GM12878 (cell line): ENCODE measurements at regions not wholly inside any gene's neighbourhood (a gene's known extent, or its start where the extent isn't known, plus 50 kb on each side); places are given as distances from the start of the nearest gene placed in this dataset.

Experiments used
- ATAC-seq: fragments of 200-7000 bp; cut with Tn5 transposase; 3 replicates; pipeline ENCODE4 v1.9.1; 2020; ENCODE audit warnings: mild to moderate bottlenecking, moderate library complexity
- BruUV-seq: library from RNA; stranded (reverse); fragments of 400-500 nt; replicated peaks from 2 replicates; lab custom pipeline; 2021; lab: Mats Ljungman, UMichigan
- CTCF ChIA-PET: fragments of 300-600 bp; sonication (Branson Sonifier 250); formaldehyde crosslinking; extraction: SDS; loops from one replicate; lab custom pipeline; 2021; ENCODE audit warnings: inconsistent platforms; lab: Yijun Ruan, JAX
- POLR2A ChIA-PET: fragments of 350-600 bp; formaldehyde crosslinking; extraction: SDS; loops from one replicate; lab custom pipeline; 2021; ENCODE audit warnings: inconsistent platforms; lab: Charles Lee
- RAD21 ChIA-PET: fragments of 300-600 bp; sonication (Branson Sonifier 250); formaldehyde crosslinking; loops from one replicate; lab custom pipeline; 2023; ENCODE audit warnings: antibody characterized with exemption; ENCODE audit not compliant: unreplicated experiment; lab: Charles Lee
- SMC1A ChIA-PET: fragments of 300-600 bp; sonication (Branson Sonifier 250); formaldehyde crosslinking; loops from one replicate; lab custom pipeline; 2023; ENCODE audit not compliant: unreplicated experiment, uncharacterized antibody; lab: Charles Lee
- DNase-seq: peaks from one replicate; pipeline ENCODE4 v3.0.0-alpha.2; 2011; ENCODE audit warnings: low read depth, low spot score
- FAIRE-seq: peaks from 3 replicates; lab custom pipeline; 2011; peaks lifted over from hg19 to GRCh38; lab: Jason Lieb, UNC
- H2AFZ ChIP-seq: 2 replicates; pipeline ENCODE4 v1.6.0; 2011; ENCODE audit warnings: low read depth, low read length, control low read depth; ENCODE audit not compliant: control insufficient read depth
- H3K27ac ChIP-seq: 2 replicates; pipeline ENCODE4 v1.5.1; 2011; ENCODE audit warnings: control low read depth; ENCODE audit not compliant: control insufficient read depth, insufficient read depth
- H3K27me3 ChIP-seq, 2 experiments: replicated peaks in 1 of 2; 2 replicates each; pipeline versions ENCODE4 v1.6.0 to v1.6.1; 2011; ENCODE audit warnings: low read length in 1 of 2; ENCODE audit not compliant: control insufficient read depth in 2 of 2, insufficient read depth in 2 of 2
- H3K36me3 ChIP-seq, 2 experiments: 2 replicates each; pipeline ENCODE4 v1.5.1; 2011; ENCODE audit warnings: low read length in 1 of 2; ENCODE audit not compliant: control insufficient read depth in 2 of 2, insufficient read depth in 2 of 2
- H3K4me1 ChIP-seq: 2 replicates; pipeline ENCODE4 v1.6.1; 2011; ENCODE audit warnings: mild to moderate bottlenecking, low read length, moderate library complexity, mixed read lengths; ENCODE audit not compliant: control insufficient read depth, insufficient read depth
- H3K4me2 ChIP-seq: 2 replicates; pipeline ENCODE4 v1.6.0; 2011; ENCODE audit warnings: control low read depth; ENCODE audit not compliant: control insufficient read depth, insufficient read depth
- H3K4me3 ChIP-seq: fragments of 200-600 bp; sonication (generic); 2 replicates; pipeline ENCODE4 v1.5.1; 2016
- H3K79me2 ChIP-seq: 2 replicates; pipeline ENCODE4 v1.6.0; 2011; ENCODE audit warnings: low read length; ENCODE audit not compliant: control insufficient read depth, insufficient read depth
- H3K9ac ChIP-seq: 2 replicates; pipeline ENCODE4 v1.8.0; 2011; ENCODE audit warnings: low read length, control low read depth, mixed read lengths; ENCODE audit not compliant: control insufficient read depth, insufficient read depth
- H3K9me3 ChIP-seq: replicated peaks from 3 replicates; pipeline ENCODE4 v1.5.1; 2011; ENCODE audit warnings: mild to moderate bottlenecking, low read length; ENCODE audit not compliant: control insufficient read depth, insufficient read depth
- H4K20me1 ChIP-seq: 2 replicates; pipeline ENCODE4 v1.6.0; 2011; ENCODE audit not compliant: control insufficient read depth, insufficient read depth
- BCLAF1 ChIP-seq: fragments of 450-650 bp; IDR thresholded peaks from 2 replicates; pipeline ENCODE4 v1.6.1; 2017; ENCODE audit warnings: antibody characterized with exemption, mild to moderate bottlenecking, moderate library complexity
- CBX5 ChIP-seq: sonication (generic); IDR thresholded peaks from 2 replicates; pipeline ENCODE4 v1.6.1; 2016; ENCODE audit warnings: low read depth, moderate library complexity, mild to moderate bottlenecking, inconsistent platforms
- DPF2 ChIP-seq: fragments of 450-650 bp; IDR thresholded peaks from 2 replicates; pipeline ENCODE4 v1.6.1; 2017; ENCODE audit warnings: mild to moderate bottlenecking
- EGR1 ChIP-seq, 2 experiments: IDR thresholded peaks; 1 replicate in 1 of 2; 2 replicates in 1 of 2; pipeline ENCODE4 v1.6.1; 2011 to 2012; ENCODE audit warnings: low read depth in 2 of 2, low read length in 2 of 2, borderline replicate concordance in 1 of 2, mild to moderate bottlenecking in 1 of 2, moderate library complexity in 1 of 2
- ETV6 ChIP-seq, 2 experiments: fragments of 450-650 bp in 1 of 2; IDR thresholded peaks in 1 of 2; conservative IDR thresholded peaks in 1 of 2; 2 replicates each; pipeline ENCODE4 v1.6.1; 2014; ENCODE audit warnings: antibody characterized with exemption in 1 of 2, borderline replicate concordance in 1 of 2, low read depth in 1 of 2, mild to moderate bottlenecking in 1 of 2, moderate library complexity in 1 of 2
- HDAC6 ChIP-seq: fragments of 200-600 bp; sonication (generic); IDR thresholded peaks from one replicate; pipeline ENCODE4 v1.8.0; 2017; ENCODE audit warnings: antibody characterized with exemption; ENCODE audit not compliant: unreplicated experiment
- IKZF2 ChIP-seq, 2 experiments: fragments of 450-650 bp; IDR thresholded peaks; 2 replicates each; pipeline ENCODE4 v1.6.1; 2017; ENCODE audit warnings: mild to moderate bottlenecking in 2 of 2, moderate library complexity in 2 of 2
- MEF2A ChIP-seq: IDR thresholded peaks from 2 replicates; pipeline ENCODE4 v1.6.1; 2011; ENCODE audit warnings: low read depth, mild to moderate bottlenecking, low read length, moderate library complexity; ENCODE audit not compliant: insufficient read depth
- PKNOX1 ChIP-seq: fragments of 450-650 bp; IDR thresholded peaks from 2 replicates; pipeline ENCODE4 v1.6.1; 2016; ENCODE audit warnings: mild to moderate bottlenecking
- POLR2A ChIP-seq: IDR thresholded peaks from 2 replicates; pipeline ENCODE4 v1.6.1; 2011; ENCODE audit warnings: low read depth, mild to moderate bottlenecking, low read length
- POLR2AphosphoS2 ChIP-seq: IDR thresholded peaks from 2 replicates; pipeline ENCODE4 v1.6.1; 2011; ENCODE audit warnings: low read depth, mild to moderate bottlenecking, low read length, improper control_type of control experiment, moderate library complexity
- RAD21 ChIP-seq: IDR thresholded peaks from 2 replicates; pipeline ENCODE4 v1.6.1; 2011; ENCODE audit warnings: mild to moderate bottlenecking, low read depth, low read length, moderate library complexity; ENCODE audit not compliant: insufficient read depth
- RELB ChIP-seq: fragments of 450-650 bp; IDR thresholded peaks from 2 replicates; pipeline ENCODE4 v1.6.1; 2017; ENCODE audit warnings: low read depth, mild to moderate bottlenecking, moderate library complexity
- WGBS: methylation state at CpG from one replicate; pipeline ENCODE4 v1.1.6; 2016; ENCODE audit warnings: low lambda C conversion rate; ENCODE audit not compliant: insufficient replicate concordance, insufficient coverage; ENCODE audit errors: missing lambda C conversion rate; 5-methylcytosine and 5-hydroxymethylcytosine counted together
- in situ Hi-C: fragments of 300-500 bp; cut with MboI; formaldehyde crosslinking; loops from 9 replicates; pipeline ENCODE4 v1.14.3; 2018; ENCODE audit warnings: mixed read lengths
- intact Hi-C: fragments of 100-400 bp; cut with micrococcal nuclease; formaldehyde crosslinking; loops from one replicate; pipeline ENCODE4 v1.14.2; 2022; ENCODE audit not compliant: unreplicated experiment
- TF ChIP-seq, protein P1 (sequence below): fragments of 450-650 bp; formaldehyde crosslinking; IDR thresholded peaks from 2 replicates; pipeline ENCODE4 v1.4.0; 2020; ENCODE audit warnings: mild to moderate bottlenecking, moderate library complexity

DNA sequence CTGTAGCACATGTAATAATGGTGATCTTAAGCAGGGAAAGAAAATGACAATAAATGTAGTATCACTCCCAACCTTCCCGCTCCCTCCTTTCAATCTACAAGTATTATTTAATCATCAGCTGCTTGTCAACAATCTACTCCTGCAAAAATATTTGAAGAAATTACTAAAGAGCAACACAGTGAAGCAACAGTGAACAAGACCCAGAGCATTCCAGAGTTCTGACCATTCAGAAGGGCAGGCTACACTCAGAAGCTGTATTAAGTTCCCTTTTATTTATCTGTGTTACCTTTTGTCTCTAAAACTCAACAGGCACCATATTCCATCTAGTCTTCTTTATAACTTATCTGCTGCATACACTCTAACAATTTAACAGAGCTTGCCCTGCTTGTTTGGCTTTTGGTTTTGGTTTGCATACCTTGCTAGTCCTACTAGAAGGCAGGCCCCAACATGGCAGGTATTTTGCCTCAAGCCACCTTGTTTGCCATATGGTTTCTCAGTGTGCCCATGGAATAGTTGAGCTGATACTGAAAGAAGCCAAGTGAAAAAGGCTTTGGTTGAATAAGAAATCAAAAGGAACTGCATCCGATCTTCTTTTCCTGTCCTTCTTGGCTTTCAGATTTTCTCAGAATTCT is 253.9 kb downstream of the CEMIP2 start:
- ChIA-PET POLR2A (no interaction called here), RAD21 (no interaction called here), CTCF (interaction anchor here (1.5 kb wide), 1 partner anchor 9 kb away, joined by 5 read pairs; no protein-coding TSS in a partner anchor), SMC1A (interaction anchor here (0.6 to 1.2 kb wide), 2 partner anchors 10 to 38 kb away, joined by 3 read pairs; no protein-coding TSS in a partner anchor)
- no peaks in the 10 kb centered on the region for H3K9me3 ChIP-seq
- in situ Hi-C loops: no loop called here
- ATAC-seq (no peak), FAIRE-seq (no peak), DNase-seq (no peak)
- H3K4me1 ChIP-seq: no peaks in the 10 kb centered on the region
- 23% methylated on average over 2 of the region's 2 CpGs for WGBS
- no TSS peak for BruUV-seq
- no peak overlapping the region for H3K4me2 ChIP-seq
- no peaks in the 10 kb centered on the region for H4K20me1 ChIP-seq
- H3K27me3 ChIP-seq: no peaks in the 10 kb centered on the region
- H3K9ac ChIP-seq: no peak overlapping the region
- no peak overlapping the region for H3K27ac ChIP-seq
- no peak overlapping the region for H2AFZ ChIP-seq
- no peak overlapping the region for H3K4me3 ChIP-seq
- intact Hi-C loops: no loop called here
- no peaks in the 10 kb centered on the region for H3K79me2 ChIP-seq
- H3K36me3 ChIP-seq: no peaks in the 10 kb centered on the region
- no peak for TF ChIP-seq RELB
- no peak for TF ChIP-seq MEF2A
- no peak for TF ChIP-seq POLR2A
- TF ChIP-seq PKNOX1: no peak
- TF ChIP-seq, protein P1, sequence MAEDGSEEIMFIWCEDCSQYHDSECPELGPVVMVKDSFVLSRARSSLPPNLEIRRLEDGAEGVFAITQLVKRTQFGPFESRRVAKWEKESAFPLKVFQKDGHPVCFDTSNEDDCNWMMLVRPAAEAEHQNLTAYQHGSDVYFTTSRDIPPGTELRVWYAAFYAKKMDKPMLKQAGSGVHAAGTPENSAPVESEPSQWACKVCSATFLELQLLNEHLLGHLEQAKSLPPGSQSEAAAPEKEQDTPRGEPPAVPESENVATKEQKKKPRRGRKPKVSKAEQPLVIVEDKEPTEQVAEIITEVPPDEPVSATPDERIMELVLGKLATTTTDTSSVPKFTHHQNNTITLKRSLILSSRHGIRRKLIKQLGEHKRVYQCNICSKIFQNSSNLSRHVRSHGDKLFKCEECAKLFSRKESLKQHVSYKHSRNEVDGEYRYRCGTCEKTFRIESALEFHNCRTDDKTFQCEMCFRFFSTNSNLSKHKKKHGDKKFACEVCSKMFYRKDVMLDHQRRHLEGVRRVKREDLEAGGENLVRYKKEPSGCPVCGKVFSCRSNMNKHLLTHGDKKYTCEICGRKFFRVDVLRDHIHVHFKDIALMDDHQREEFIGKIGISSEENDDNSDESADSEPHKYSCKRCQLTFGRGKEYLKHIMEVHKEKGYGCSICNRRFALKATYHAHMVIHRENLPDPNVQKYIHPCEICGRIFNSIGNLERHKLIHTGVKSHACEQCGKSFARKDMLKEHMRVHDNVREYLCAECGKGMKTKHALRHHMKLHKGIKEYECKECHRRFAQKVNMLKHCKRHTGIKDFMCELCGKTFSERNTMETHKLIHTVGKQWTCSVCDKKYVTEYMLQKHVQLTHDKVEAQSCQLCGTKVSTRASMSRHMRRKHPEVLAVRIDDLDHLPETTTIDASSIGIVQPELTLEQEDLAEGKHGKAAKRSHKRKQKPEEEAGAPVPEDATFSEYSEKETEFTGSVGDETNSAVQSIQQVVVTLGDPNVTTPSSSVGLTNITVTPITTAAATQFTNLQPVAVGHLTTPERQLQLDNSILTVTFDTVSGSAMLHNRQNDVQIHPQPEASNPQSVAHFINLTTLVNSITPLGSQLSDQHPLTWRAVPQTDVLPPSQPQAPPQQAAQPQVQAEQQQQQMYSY (CRISPR knock-in tag): no peak
- TF ChIP-seq POLR2AphosphoS2: no peak
- TF ChIP-seq ETV6 (conservative IDR thresholded peaks at IDR 0.05 in 1 of 2, IDR thresholded peaks at IDR 0.05 in 1 of 2; ENCODE audit: borderline replicate concordance in 1 of 2, low read depth in 1 of 2): no peak
- TF ChIP-seq IKZF2 (IDR thresholded peaks at IDR 0.05): no peak
- TF ChIP-seq DPF2: no peak
- TF ChIP-seq EGR1 (IDR thresholded peaks at IDR 0.05; ENCODE audit: borderline replicate concordance in 1 of 2, low read depth in 2 of 2, low read length in 2 of 2): no peak
- TF ChIP-seq CBX5: no peak
- TF ChIP-seq BCLAF1: no peak
- TF ChIP-seq HDAC6: no peak
- no peak for TF ChIP-seq RAD21
